Liver (tissue), 8 donors: ENCODE measurements at regions not wholly inside any gene's neighbourhood (a gene's known extent, or its start where the extent isn't known, plus 50 kb on each side); places are given as distances from the start of the nearest gene placed in this dataset.

ENCODE experiments used
- DNase-seq: peaks from one replicate; pipeline ENCODE4 v3.0.0-alpha.2; 2017; ENCODE audit warnings: low spot score
- H3K27ac ChIP-seq, 2 donors: one replicate each; pipeline ENCODE4 v1.7.0; 2013; ENCODE audit warnings: inconsistent platforms in 2 of 2, low read length in 2 of 2, control low read depth in 1 of 2, low read depth in 1 of 2, mild to moderate bottlenecking in 1 of 2
- H3K27me3 ChIP-seq, 4 donors: one replicate each; pipeline versions ENCODE4 v1.6.1 to v1.7.0; 2013; ENCODE audit warnings: low read length in 3 of 4, inconsistent platforms in 1 of 4, mild to moderate bottlenecking in 1 of 4, moderate library complexity in 1 of 4; ENCODE audit not compliant: control insufficient read depth in 4 of 4, insufficient read depth in 4 of 4
- H3K36me3 ChIP-seq, 4 donors: one replicate each; pipeline versions ENCODE4 v1.6.1 to v1.7.0; 2013; ENCODE audit warnings: low read length in 3 of 4, mild to moderate bottlenecking in 3 of 4, low read depth in 1 of 4, moderate library complexity in 1 of 4; ENCODE audit not compliant: control insufficient read depth in 4 of 4, insufficient read depth in 3 of 4
- H3K4me1 ChIP-seq, 4 donors: one replicate each; pipeline versions ENCODE4 v1.6.1 to v1.7.0; 2013; ENCODE audit warnings: low read length in 3 of 4, mild to moderate bottlenecking in 3 of 4, moderate library complexity in 1 of 4; ENCODE audit not compliant: control insufficient read depth in 4 of 4, insufficient read depth in 4 of 4
- H3K4me3 ChIP-seq, 3 donors: one replicate each; pipeline versions ENCODE4 v1.6.1 to v1.7.0; 2013; ENCODE audit warnings: low read length in 3 of 3, control low read depth in 1 of 3, low read depth in 1 of 3, mild to moderate bottlenecking in 1 of 3
- H3K9ac ChIP-seq, 2 donors: one replicate each; pipeline ENCODE4 v1.7.0; 2013; ENCODE audit warnings: low read length in 2 of 2, mild to moderate bottlenecking in 2 of 2, moderate library complexity in 2 of 2, control low read depth in 1 of 2, low read depth in 1 of 2
- H3K9me3 ChIP-seq, 4 donors: one replicate each; pipeline versions ENCODE4 v1.6.1 to v1.7.0; 2013; ENCODE audit warnings: low read length in 3 of 4; ENCODE audit not compliant: control insufficient read depth in 4 of 4
- EGR1 ChIP-seq, 2 donors: IDR thresholded peaks; 2 replicates each; pipeline ENCODE4 v1.6.1; 2016 to 2018; ENCODE audit warnings: antibody characterized with exemption in 2 of 2, low read depth in 2 of 2
- FOXA1 ChIP-seq: IDR thresholded peaks from 2 replicates; pipeline ENCODE4 v1.6.1; 2016; ENCODE audit warnings: antibody characterized with exemption
- FOXA2 ChIP-seq: IDR thresholded peaks from 2 replicates; pipeline ENCODE4 v1.6.1; 2016; ENCODE audit warnings: antibody characterized with exemption
- GABPA ChIP-seq, 2 donors: IDR thresholded peaks in 1 of 2; conservative IDR thresholded peaks in 1 of 2; 2 replicates each; pipeline ENCODE4 v1.6.1; 2016; ENCODE audit warnings: antibody characterized with exemption in 2 of 2, mild to moderate bottlenecking in 1 of 2, moderate library complexity in 1 of 2
- HNF4A ChIP-seq, 2 donors: conservative IDR thresholded peaks; 2 replicates each; pipeline ENCODE4 v1.6.1; 2016; ENCODE audit warnings: antibody characterized with exemption in 2 of 2, mild to moderate bottlenecking in 2 of 2
- HNF4G ChIP-seq: IDR thresholded peaks from 2 replicates; pipeline ENCODE4 v1.6.1; 2016; ENCODE audit warnings: antibody characterized with exemption
- JUND ChIP-seq, 2 donors: IDR thresholded peaks; 2 replicates each; pipeline ENCODE4 v1.6.1; 2016; ENCODE audit warnings: antibody characterized with exemption in 2 of 2
- NR2F2 ChIP-seq: IDR thresholded peaks from 2 replicates; pipeline ENCODE4 v1.6.1; 2016; ENCODE audit warnings: antibody characterized with exemption
- RAD21 ChIP-seq, 2 donors: IDR thresholded peaks; 2 replicates each; pipeline ENCODE4 v1.6.1; 2016; ENCODE audit warnings: antibody characterized with exemption in 2 of 2, mild to moderate bottlenecking in 2 of 2
- RXRA ChIP-seq, 2 donors: IDR thresholded peaks; 2 replicates each; pipeline ENCODE4 v1.6.1; 2017 to 2018; ENCODE audit warnings: antibody characterized with exemption in 2 of 2, mild to moderate bottlenecking in 1 of 2
- SP1 ChIP-seq: IDR thresholded peaks from 2 replicates; pipeline ENCODE4 v1.6.1; 2018; ENCODE audit warnings: antibody characterized with exemption, mild to moderate bottlenecking
- TAF1 ChIP-seq: conservative IDR thresholded peaks from 2 replicates; pipeline ENCODE4 v1.6.1; 2016; ENCODE audit warnings: antibody characterized with exemption, mild to moderate bottlenecking
- YY1 ChIP-seq: IDR thresholded peaks from 2 replicates; pipeline ENCODE4 v1.6.1; 2016; ENCODE audit warnings: antibody characterized with exemption, mild to moderate bottlenecking
- WGBS: extraction: QIAGEN DNeasy Blood & Tissue Kit; methylation state at CpG from one replicate; pipeline ENCODE4 v1.1.7; 2013; 5-methylcytosine and 5-hydroxymethylcytosine counted together
- TF ChIP-seq, protein P1 (sequence below): IDR thresholded peaks from 2 replicates; pipeline ENCODE4 v1.6.1; 2016; ENCODE audit warnings: antibody characterized with exemption
- TF ChIP-seq, protein P2 (sequence below): IDR thresholded peaks from 2 replicates; pipeline ENCODE4 v1.6.1; 2016; ENCODE audit warnings: antibody characterized with exemption
- TF ChIP-seq, protein P3 (sequence below): fragments of 150-350 bp; IDR thresholded peaks from 2 replicates; pipeline ENCODE4 v1.5.1; 2017; ENCODE audit warnings: improper control_type of control experiment, low read depth, low read length; ENCODE audit not compliant: missing input control
- TF ChIP-seq, protein P4 (sequence below): IDR thresholded peaks from 2 replicates; pipeline ENCODE4 v1.6.1; 2016; ENCODE audit warnings: antibody characterized with exemption
- TF ChIP-seq, protein P5 (sequence below): IDR thresholded peaks from 2 replicates; pipeline ENCODE4 v1.6.1; 2016; ENCODE audit warnings: antibody characterized with exemption, mild to moderate bottlenecking
- donor health status: healthy.
- donor health status: healthy.
- donor health status: healthy.
- donor health status: healthy.
- donor health status: healthy.

DNA sequence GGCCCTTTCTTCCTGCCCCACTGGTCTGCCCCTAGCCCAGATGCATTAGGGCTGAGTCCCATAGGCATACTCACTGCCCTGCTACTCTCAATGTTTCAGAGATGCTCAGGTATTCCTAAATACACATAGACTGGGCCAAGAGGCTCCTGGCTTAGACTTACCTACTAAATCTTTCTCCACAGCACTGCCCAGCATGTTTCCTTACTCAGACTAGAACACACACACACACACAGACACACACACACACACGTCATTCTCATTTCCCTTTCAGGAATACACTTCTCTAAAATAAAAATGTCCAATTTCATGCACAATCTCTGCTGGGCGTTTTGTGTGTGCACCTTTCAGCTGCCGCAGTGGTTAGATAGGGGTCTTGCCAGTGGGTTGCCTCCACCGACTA is 175.7 kb downstream of the FAM43A start:
- DNase-seq: no peak
- TF ChIP-seq NR2F2 (no peak), HNF4A (conservative IDR thresholded peaks at IDR 0.05) (no peak), YY1 (no peak)
- TF ChIP-seq, protein P1, sequence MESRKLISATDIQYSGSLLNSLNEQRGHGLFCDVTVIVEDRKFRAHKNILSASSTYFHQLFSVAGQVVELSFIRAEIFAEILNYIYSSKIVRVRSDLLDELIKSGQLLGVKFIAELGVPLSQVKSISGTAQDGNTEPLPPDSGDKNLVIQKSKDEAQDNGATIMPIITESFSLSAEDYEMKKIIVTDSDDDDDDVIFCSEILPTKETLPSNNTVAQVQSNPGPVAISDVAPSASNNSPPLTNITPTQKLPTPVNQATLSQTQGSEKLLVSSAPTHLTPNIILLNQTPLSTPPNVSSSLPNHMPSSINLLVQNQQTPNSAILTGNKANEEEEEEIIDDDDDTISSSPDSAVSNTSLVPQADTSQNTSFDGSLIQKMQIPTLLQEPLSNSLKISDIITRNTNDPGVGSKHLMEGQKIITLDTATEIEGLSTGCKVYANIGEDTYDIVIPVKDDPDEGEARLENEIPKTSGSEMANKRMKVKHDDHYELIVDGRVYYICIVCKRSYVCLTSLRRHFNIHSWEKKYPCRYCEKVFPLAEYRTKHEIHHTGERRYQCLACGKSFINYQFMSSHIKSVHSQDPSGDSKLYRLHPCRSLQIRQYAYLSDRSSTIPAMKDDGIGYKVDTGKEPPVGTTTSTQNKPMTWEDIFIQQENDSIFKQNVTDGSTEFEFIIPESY: no peak
- TF ChIP-seq, protein P2, sequence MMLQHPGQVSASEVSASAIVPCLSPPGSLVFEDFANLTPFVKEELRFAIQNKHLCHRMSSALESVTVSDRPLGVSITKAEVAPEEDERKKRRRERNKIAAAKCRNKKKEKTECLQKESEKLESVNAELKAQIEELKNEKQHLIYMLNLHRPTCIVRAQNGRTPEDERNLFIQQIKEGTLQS: no peak
- no peak overlapping the region for H3K4me3 ChIP-seq
- no peaks in the 10 kb centered on the region for H3K36me3 ChIP-seq
- H3K9me3 ChIP-seq: no peaks in the 10 kb centered on the region
- no peaks in the 10 kb centered on the region for H3K27me3 ChIP-seq
- no peak overlapping the region for H3K27ac ChIP-seq
- no peak overlapping the region for H3K9ac ChIP-seq
- 81% methylated on average over 4 of the region's 4 CpGs for WGBS
- H3K4me1 ChIP-seq: peaks cover 0 to 3% (median 0%) of the 10 kb centered on the region in 4 donors

DNA sequence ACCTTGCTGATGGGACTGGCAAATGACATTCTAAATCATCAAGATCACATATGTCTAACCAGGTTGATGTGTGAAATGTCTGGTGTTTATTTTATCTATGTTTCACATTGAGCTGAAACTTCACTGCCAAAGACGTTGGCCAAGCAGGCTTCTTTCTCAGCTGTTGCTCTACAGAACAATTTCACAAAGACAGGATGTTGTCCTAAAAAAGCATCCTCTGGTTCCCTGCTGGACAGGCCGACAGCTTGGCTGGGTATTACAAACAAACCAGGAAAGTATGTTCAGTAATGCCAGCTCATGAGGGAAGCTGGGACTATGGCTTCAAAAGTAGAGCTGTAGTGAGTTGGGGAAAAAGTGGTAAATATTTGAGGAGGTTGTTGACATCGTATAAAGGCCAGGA is 179.4 kb downstream of the FAM43A start:
- Histone ChIP-seq H3K36me3 (no peaks in the 10 kb centered on the region), H3K4me3 (no peak overlapping the region), H3K27me3 (no peaks in the 10 kb centered on the region), H3K27ac (no peak overlapping the region), H3K9ac (no peak overlapping the region), H3K9me3 (no peaks in the 10 kb centered on the region), H3K4me1 (peaks cover 0 to 7% (median 1%) of the 10 kb centered on the region in 4 donors)
- DNase-seq: no peak
- 53% methylated on average over 3 of the region's 3 CpGs for WGBS
- TF ChIP-seq GABPA (IDR thresholded peaks at IDR 0.05 in 1 of 2, conservative IDR thresholded peaks at IDR 0.05 in 1 of 2) (no peak), NR2F2 (no peak), FOXA2 (no peak), HNF4A (conservative IDR thresholded peaks at IDR 0.05) (no peak), RAD21 (IDR thresholded peaks at IDR 0.05) (no peak), HNF4G (no peak), JUND (IDR thresholded peaks at IDR 0.05) (no peak), FOXA1 (no peak), TAF1 (no peak), RXRA (IDR thresholded peaks at IDR 0.05) (no peak), SP1 (no peak), EGR1 (IDR thresholded peaks at IDR 0.05; ENCODE audit: low read depth in 2 of 2) (no peak), YY1 (no peak)
- TF ChIP-seq, protein P3, sequence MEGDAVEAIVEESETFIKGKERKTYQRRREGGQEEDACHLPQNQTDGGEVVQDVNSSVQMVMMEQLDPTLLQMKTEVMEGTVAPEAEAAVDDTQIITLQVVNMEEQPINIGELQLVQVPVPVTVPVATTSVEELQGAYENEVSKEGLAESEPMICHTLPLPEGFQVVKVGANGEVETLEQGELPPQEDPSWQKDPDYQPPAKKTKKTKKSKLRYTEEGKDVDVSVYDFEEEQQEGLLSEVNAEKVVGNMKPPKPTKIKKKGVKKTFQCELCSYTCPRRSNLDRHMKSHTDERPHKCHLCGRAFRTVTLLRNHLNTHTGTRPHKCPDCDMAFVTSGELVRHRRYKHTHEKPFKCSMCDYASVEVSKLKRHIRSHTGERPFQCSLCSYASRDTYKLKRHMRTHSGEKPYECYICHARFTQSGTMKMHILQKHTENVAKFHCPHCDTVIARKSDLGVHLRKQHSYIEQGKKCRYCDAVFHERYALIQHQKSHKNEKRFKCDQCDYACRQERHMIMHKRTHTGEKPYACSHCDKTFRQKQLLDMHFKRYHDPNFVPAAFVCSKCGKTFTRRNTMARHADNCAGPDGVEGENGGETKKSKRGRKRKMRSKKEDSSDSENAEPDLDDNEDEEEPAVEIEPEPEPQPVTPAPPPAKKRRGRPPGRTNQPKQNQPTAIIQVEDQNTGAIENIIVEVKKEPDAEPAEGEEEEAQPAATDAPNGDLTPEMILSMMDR: no peak
- TF ChIP-seq, protein P4, sequence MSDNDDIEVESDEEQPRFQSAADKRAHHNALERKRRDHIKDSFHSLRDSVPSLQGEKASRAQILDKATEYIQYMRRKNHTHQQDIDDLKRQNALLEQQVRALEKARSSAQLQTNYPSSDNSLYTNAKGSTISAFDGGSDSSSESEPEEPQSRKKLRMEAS: no peak
- TF ChIP-seq, protein P5, sequence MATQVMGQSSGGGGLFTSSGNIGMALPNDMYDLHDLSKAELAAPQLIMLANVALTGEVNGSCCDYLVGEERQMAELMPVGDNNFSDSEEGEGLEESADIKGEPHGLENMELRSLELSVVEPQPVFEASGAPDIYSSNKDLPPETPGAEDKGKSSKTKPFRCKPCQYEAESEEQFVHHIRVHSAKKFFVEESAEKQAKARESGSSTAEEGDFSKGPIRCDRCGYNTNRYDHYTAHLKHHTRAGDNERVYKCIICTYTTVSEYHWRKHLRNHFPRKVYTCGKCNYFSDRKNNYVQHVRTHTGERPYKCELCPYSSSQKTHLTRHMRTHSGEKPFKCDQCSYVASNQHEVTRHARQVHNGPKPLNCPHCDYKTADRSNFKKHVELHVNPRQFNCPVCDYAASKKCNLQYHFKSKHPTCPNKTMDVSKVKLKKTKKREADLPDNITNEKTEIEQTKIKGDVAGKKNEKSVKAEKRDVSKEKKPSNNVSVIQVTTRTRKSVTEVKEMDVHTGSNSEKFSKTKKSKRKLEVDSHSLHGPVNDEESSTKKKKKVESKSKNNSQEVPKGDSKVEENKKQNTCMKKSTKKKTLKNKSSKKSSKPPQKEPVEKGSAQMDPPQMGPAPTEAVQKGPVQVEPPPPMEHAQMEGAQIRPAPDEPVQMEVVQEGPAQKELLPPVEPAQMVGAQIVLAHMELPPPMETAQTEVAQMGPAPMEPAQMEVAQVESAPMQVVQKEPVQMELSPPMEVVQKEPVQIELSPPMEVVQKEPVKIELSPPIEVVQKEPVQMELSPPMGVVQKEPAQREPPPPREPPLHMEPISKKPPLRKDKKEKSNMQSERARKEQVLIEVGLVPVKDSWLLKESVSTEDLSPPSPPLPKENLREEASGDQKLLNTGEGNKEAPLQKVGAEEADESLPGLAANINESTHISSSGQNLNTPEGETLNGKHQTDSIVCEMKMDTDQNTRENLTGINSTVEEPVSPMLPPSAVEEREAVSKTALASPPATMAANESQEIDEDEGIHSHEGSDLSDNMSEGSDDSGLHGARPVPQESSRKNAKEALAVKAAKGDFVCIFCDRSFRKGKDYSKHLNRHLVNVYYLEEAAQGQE: no peak
- TF ChIP-seq, protein P2: no peak
- TF ChIP-seq, protein P1: no peak
